ENCODE measurements at regions not wholly inside any gene's neighbourhood (a gene's known extent, or its start where the extent isn't known, plus 50 kb on each side); places are given as distances from the start of the nearest gene placed in this dataset.
"Not testable (repeated sequence)": the region's sequence is repeated elsewhere in the genome, so short reads cannot be mapped to it uniquely, and the experiment has no call there.

DNA sequence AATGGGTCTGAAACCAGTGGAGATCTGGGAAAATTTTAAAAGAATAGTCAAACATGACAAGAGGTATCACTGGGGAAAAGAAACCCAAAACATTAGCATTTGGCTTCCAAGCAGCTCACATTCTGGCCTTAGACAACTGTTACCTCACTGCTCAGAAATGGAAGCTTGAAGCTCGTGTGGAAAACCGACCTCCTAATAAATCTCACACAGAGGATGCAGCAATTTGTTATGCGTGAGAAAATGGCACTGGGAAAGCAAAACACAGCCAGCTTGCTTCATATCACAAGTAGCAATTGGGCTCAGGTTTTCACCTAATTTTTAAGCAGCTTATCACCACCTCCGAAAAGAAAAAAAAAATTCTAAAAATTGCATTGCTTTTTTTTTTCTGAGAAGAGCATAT is 103.3 kb upstream of the TAS2R1 start:
- intact Hi-C loops (cut with DNase I) = no loop called here

DNA sequence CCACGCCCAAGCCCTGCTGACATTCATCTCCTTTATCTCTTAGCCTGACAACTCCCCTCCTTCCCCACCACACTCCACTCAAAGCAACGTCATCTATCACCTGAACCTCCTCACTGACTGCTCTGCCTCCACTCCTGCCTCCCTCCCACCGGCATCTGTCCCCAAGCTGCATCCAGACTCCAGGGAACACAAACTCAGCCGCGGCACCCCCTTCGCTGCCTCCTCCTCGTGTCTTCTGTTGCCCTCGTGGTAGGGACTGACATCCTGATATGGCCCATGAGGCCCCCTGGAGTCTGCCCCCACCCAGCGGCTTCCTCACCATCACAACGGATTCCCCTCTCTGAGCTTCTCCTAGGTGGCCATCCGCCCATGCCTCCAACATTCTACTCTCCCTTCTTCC is 101.0 kb upstream of the TAS2R1 start:
- no peak for DNase-seq
- intact Hi-C loops (cut with DNase I) = no loop called here

More for the DNA sequence above, 103.3 kb upstream of the TAS2R1 start:
- DNase-seq = no peak

DNA sequence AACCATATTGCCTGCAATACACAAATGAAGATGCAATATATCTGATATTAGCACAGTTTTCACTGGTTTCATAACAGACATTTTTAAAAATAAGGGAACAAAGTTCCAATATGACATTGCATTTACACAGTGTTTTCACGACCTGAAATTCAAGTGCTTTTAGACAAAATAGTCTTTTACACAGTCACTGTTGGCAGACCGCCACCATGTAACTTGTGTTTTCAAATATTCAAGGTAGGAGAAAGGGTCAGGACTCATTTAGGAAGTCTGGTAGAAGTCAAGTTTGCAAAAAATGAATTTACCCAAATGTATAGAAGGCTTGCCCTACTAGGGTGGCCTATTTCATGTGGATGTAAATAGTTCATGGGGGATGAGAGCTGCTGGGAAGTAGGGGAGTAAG is 98.1 kb upstream of the TAS2R1 start:
- DNase-seq = no peak
- intact Hi-C loops (cut with DNase I) = no loop called here

DNA sequence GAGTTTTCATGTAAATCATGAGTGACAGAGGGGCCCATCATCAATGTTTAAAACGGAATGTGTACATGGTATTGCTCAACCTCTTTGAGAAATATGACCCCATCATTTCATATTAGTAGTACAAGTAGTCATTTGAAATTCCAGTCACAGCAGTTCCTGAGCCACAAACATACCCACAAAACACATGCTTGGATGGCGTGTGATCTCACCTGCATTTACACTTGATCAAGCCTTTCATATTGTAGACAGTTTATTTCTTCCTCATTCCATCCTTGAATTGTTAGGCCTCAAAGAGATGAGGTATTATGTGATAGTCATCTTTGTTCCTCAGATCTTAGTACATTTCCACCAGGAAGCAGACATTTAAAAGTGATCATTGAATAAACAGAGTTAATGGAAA is 96.8 kb upstream of the TAS2R1 start:
- intact Hi-C loops (cut with DNase I) = no loop called here
- DNase-seq = no peak

DNA sequence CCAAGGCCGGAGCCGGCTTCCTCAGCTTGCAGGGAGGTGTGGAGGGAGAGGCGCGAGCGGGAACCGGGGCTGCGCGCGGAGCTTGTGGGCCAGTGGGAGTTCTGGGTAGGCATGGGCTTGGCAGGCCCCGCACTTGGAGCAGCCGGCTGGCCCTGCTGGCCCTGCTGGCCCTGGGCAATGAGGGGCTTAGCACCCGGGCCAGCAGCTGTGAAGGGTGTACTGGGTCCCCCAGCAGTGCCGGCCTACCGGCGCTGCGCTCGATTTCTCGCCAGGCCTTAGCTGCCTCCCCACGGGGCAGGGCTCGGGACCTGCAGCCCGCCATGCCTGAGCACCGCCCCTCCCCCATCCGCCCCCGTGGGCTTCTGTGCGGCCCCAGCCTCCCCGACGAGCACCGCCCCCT is 95.1 kb upstream of the TAS2R1 start:
- DNase-seq; intact Hi-C loops (cut with DNase I): not testable (repeated sequence)

DNA sequence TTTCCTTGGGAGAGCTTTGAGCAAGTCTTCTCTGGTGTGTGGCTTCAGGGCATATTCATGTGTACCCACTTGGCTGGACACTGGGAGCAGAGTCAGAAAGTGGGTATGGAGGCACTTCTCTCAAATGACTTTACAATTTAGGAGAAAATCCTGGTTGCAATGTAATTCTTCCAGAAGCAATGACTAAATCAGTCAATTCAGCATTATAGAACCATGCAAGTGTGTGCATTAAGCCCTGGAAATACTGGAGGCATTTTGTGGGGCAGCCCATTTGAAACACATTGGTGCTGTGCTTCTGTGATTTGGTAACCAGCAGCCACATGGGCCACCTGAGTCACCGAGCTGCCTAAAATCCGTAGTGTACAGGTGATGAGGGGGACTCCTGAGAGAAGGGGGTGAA is 94.6 kb upstream of the TAS2R1 start:
- no peak for DNase-seq
- intact Hi-C loops (cut with DNase I) = no loop called here

DNA sequence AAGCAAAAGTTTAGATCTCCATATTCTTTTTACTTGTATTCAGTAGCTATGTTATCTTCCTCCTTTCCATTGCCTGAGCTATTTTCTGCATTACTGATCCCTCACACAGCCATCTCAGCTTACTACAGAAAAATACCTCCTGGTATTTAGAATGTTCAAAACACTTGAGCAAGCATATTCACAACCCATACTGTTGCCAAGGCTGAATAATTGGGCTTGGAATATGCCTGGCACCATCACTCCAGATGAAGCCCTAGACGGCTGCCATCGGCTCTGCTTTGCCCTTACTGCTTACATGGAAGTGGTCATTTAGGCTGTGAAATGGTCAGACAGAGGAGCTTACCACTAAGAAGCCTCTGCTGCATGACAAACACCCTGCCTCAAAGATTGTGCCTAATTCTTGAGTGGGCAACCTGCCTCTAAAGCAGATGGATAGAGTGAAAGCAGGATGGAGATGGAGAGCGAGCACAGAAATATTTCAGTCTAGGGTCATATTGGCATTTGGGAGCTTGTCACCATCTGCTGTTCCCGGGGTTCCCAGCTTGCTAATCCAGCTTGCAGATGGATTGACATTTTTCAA is 92.5 kb upstream of the TAS2R1 start:
- DNase-seq = no peak
- intact Hi-C loops (cut with DNase I) = no loop called here

DNA sequence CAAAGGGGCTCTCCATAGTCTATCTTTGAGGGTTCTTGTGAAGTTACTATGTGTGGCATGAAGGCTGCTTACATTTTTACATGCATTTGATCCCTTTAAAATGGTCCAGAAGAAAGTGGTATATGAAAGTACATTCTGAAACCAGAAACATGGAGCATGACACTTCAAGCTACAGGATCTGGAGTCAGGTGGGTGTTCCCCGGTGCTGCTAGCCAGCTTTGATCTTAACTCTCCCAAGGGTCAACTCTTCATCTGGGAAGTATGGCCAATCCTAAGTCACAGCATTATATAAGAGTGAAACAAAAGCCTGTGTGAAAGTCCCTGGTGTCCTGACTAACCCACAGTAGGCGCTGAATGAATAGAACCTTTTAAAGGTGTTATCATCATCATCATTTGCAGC is 91.0 kb upstream of the TAS2R1 start:
- intact Hi-C loops (cut with DNase I) = no loop called here
- DNase-seq = no peak

DNA sequence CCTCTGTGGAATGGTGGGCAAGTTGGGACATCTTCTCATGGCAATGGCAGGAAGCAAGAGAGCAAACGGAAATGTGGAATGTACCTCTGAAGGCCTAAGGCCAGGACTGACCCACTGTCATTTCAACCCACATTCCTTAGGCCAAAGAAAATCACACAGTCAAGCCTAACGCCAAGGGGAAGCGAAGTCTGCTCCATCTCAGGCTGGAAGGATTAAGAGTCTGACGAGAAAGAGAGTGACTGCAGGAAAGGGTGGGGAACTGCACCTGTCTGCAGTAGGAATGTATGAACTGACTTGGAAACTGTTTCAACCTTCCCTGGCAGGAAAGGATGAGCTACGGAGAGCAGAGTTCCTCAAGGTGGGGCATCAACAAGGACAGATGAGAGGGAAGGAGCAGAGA is 90.2 kb upstream of the TAS2R1 start:
- no peak for DNase-seq
- intact Hi-C loops (cut with DNase I) = no loop called here

DNA sequence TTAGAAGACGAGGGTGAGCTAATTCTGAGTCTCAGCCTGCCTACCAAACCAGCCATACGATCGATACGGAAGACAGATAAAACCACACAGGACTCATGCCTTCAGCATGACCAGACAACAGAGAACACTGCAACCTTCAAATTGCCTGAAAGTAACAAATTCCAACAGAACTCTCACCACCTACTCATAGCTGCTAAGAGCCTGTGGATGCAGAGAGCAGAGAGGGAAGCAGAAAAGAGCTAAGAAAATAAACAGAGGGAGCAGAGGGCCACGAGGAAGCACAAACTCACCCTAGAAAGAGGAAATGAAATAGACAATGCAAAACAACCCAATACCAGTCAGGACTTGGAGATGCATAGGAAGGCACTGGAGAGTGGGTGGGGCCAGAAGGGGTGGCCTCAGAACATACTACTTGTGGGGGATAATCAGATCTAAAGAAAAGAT is 86.7 kb upstream of the TAS2R1 start:
- DNase-seq = no peak
- intact Hi-C loops (cut with DNase I) = no loop called here

DNA sequence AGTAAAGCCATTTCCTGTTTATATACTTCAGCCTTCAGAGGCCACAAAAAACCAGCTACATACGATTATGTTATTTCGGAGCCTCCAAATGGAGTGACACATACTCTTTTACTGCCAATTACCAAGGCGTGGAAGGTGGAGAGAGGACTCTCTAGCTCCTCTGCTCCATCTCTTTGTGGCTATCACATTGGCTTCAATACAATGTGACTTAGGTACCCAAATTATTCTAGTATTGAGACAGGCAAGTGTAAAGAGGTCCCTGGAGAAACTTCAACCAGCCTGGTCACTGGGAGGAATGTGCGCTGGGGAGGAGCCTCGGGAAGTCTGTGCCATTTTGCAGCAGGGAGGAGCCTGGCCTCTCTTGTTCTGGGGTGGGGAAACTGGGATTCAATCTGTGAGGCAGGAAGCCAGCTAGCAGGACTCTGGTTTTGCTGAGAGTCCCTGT is 85.8 kb upstream of the TAS2R1 start:
- intact Hi-C loops (cut with DNase I) = no loop called here
- no peak for DNase-seq

DNA sequence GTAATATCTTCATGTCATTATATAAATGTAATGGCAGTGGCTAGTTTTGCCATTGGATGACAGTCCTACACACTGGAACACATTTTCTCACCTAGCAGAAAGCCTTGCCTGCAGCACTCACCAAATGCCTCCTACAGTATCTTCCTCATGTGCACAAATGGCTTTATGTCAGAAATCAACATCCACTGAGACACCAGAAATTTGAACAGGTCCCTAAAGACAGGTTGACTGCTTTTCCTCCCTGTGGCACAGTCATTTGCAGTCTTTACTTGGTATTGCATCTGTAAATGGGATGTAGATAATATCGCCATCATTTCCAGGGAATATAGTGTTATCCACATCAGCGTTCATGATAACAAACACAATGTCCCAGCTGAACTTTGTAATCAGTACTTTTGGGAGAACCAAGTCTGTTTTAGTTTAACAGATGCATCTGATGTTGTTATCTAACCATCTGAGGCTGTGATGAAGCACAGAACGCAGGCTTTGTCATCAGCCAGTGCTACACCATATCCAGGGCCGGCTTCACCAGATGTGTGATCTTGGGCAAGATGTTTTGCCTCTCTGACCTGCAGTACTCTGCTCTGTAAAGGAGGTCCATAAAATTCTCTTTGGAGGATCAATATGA is 83.9 kb upstream of the TAS2R1 start:
- intact Hi-C loops (cut with DNase I) = no loop called here

DNA sequence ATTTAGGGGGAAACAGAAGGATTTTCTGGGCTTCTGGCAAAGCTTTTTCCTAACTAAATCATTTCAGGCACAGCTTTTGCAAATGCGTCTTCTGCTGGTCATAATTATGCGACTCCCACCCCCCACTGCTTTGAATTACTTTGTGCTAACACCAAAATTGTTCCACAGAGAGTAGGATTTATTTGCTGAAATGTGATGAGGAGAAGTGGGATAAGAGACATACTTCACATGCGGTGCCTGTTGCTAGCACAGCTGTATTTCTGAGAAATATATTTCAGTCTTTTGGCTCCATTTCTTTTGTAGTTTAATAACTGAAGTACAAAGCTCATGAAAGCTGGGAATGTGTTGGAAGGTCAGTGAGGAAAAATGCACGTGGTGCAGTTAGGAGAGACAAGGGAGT is 83.2 kb upstream of the TAS2R1 start:
- no peak for DNase-seq
- intact Hi-C loops (cut with DNase I) = no loop called here

More for the DNA sequence above, 83.9 kb upstream of the TAS2R1 start:
- DNase-seq = no peak

DNA sequence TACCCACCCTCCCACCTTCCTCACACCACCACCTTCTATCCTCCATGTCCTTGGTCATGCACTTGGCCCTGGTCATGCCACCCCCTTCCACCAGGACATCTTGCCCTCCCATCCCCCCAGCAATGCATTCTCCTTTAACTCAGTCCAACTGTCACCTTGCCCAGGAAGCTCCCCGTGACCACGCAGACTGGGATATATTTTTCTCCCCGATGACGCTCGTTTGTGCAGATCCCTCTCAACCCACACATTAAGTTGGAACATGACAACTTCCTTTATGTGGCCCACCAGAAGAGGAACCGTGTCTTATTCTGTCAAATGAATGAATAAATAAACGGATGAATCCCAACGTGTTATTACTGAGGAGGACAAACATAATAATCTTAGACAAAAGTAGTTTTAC is 82.8 kb upstream of the TAS2R1 start:
- intact Hi-C loops (cut with DNase I) = no loop called here

DNA sequence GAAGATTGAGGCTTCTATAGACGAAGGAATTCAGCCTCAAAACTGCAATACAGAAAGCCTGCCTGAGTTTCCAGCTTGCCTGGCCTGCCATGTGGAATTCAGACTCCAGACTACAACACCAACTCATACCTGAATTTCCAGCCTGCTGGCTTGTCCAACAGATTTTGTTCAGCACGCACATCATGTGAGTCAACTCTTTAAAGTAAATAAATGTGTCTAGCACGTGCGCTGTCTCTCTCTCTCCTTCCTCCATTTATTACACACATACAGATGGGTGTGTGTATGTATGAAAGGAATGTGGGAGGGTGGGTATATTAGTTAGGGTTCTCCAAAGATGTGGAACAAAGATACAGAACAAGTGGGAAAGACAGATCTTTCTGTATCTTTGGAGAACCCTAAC is 82.4 kb upstream of the TAS2R1 start:
- no peak for DNase-seq
- intact Hi-C loops (cut with DNase I) = no loop called here

More for the DNA sequence above, 82.8 kb upstream of the TAS2R1 start:
- no peak for DNase-seq

DNA sequence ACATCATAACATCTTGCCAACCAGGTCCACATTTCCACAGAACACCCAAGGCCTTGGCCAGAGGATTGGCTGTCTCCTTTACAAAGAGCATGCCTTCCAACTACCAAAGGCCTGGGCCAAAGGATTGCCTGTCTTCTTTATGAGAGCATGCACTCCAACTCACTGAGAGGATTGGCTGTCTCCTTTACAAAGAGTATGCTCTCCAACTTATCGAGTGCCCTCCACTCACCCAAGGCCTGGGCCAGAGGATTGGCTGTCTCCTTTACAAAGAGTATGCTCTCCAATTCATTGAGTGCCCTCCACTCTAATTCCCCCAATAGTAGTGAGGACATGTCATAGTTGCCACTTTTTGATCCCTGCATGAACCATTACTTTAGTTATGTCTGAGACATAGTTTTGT is 79.9 kb upstream of the TAS2R1 start:
- DNase-seq = no peak
- intact Hi-C loops (cut with DNase I) = no loop called here

DNA sequence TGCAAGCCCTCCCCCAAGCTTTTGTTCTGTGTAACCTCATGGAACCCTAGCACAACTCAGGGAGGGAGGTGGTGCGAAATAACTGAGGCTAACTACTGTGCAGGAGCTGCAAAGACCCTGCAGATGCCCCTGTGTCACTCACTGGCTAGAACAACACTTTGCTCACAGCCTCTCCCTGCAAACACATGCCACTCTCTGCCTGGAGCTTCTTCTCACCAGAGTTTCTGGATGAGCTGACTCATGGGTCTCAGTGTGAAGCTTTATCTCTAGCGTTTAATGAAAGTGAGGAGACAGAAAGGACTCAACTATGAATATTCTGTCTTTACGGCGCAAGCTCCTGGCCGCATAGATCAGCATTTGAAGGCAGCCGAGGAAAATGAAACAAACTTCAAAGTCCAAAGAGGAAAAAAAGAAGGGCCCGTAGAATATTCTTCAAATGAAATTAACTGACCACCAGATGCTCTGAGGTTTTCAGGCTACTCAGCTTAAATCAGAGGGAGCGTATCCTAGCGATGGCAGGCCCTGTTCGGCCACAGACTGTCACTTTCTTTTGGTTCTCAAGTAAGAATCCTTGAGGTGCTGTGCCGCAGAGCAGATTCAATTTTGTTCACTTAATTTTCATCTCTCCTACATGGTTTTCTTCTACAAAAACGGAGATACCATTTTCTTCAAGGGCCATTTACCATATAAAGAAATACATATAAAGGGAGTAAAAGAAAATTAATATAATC is 77.7 kb upstream of the TAS2R1 start:
- intact Hi-C loops (cut with DNase I) = no loop called here
- no peak for DNase-seq

DNA sequence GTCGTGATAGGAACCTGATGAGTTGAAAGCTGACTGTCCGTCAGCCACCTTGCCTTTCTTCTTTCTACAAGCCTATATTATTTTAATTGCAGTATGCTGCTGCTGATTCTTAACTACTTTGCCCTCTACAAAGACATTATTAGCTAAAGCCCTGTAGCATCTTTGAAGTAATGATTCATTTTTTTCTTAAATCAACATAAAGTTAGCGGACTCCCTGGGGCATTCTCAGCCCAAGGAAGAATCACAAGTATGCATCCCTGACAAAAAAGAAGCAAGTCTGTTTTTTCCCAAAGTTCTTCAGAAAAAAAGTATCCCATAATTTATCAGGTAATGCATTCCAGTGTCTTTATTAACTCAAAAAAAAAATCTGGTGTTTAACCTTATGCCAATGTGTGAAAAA is 69.5 kb upstream of the TAS2R1 start:
- no peak for DNase-seq
- intact Hi-C loops (cut with DNase I) = no loop called here

DNA sequence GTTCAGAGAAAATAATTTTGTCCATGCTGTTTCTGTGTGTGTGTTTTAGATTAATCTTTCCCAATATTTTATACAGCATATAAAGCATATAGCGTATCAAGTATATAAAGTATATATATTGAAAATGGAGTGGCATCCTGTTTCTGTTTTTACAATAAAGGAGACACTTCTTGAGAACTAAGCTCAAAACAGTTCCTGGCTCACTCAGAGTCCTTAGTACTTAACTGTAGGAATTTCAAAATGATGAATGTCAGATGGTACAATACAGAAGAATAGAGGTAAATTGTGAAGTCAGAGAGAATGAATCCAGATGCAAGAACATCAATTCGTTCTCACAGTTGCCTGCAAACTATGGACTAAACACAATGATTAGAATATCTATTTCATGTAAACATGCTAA is 68.7 kb upstream of the TAS2R1 start:
- DNase-seq = no peak
- intact Hi-C loops (cut with DNase I) = no loop called here

DNA sequence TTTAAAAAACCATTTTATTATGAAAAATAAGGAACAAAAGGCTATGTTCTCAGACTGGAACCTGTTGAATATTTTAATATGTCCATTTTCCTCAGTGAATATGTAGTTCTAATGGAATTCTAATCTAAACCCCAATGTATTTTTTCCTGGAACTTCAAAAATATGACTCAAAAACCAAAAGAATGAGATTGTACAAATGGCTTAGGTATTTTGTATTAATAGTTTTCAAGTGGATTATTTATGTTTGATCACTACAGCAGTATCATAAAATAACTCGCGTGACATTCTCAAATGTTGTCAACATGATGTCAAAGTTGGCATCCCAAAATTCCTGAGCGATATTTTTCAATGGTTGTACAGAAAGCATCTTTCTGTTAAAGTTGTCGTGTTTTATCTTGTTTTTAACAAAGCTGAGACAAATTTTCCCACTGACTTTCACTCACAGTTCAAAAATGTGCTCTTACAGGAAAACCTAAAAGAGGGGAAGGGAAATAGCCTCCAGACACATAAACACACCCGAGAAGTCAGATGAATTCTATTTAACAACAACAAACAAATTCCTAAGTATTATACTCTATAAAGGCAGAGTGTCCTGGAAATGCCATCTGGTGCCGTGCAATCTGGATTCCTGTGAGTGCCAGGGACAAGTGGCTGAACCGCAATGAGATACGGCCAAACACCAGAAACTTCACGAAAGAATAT is 68.1 kb upstream of the TAS2R1 start:
- intact Hi-C loops (cut with DNase I) = no loop called here
- no peak for DNase-seq

Data from head of caudate nucleus (tissue), 42 donors.